IMR-90 (cell line): ENCODE measurements at regions not wholly inside any gene's neighbourhood (a gene's known extent, or its start where the extent isn't known, plus 50 kb on each side); places are given as distances from the start of the nearest gene placed in this dataset.
"Not testable (repeated sequence)": the region's sequence is repeated elsewhere in the genome, so short reads cannot be mapped to it uniquely, and the experiment has no call there.

Experiments used
- ATAC-seq: fragments of 200-7000 bp; cut with Tn5 transposase; 2 replicates; pipeline ENCODE4 v1.9.1; 2020; ENCODE audit warnings: low read depth, mild to moderate bottlenecking, moderate library complexity
- BruUV-seq: library from RNA; stranded (reverse); fragments of 400-500 nt; replicated peaks from 2 replicates; lab custom pipeline; 2021; lab: Mats Ljungman, UMichigan
- CTCF ChIA-PET: fragments of 300-600 bp; formaldehyde crosslinking; extraction: SDS; loops from one replicate; lab custom pipeline; 2021; ENCODE audit warnings: antibody characterized with exemption; lab: Yijun Ruan, JAX
- POLR2A ChIA-PET: fragments of 300-600 bp; sonication (Branson Sonifier 250); formaldehyde crosslinking; loops from one replicate; lab custom pipeline; 2022; ENCODE audit warnings: antibody characterized with exemption; ENCODE audit not compliant: unreplicated experiment; lab: Charles Lee
- DNase-seq: peaks from one replicate; pipeline ENCODE4 v3.0.0; 2013
- H2AFZ ChIP-seq: replicated peaks from 2 replicates; pipeline ENCODE3; 2013; ENCODE audit warnings: low read length, mild to moderate bottlenecking; ENCODE audit not compliant: poor library complexity
- H2AK5ac ChIP-seq: 2 replicates; pipeline ENCODE4 v1.6.1; 2013; ENCODE audit warnings: low read depth, low read length, inconsistent platforms
- H2AK9ac ChIP-seq: replicated peaks from 2 replicates; pipeline ENCODE3; 2013; ENCODE audit warnings: mild to moderate bottlenecking, low read depth, low read length, moderate library complexity; ENCODE audit not compliant: poor library complexity
- H2BK120ac ChIP-seq: 2 replicates; pipeline ENCODE4 v1.6.1; 2013; ENCODE audit warnings: low read depth, low read length, inconsistent platforms
- H2BK15ac ChIP-seq: 3 replicates; pipeline ENCODE4 v1.6.1; 2013; ENCODE audit warnings: low read depth, low read length, inconsistent platforms
- H2BK20ac ChIP-seq: 2 replicates; pipeline ENCODE4 v1.6.1; 2013; ENCODE audit warnings: low read depth, mild to moderate bottlenecking, inconsistent platforms, low read length, moderate library complexity
- H2BK5ac ChIP-seq: 2 replicates; pipeline ENCODE4 v1.6.1; 2013; ENCODE audit warnings: mild to moderate bottlenecking, low read depth, low read length, inconsistent platforms; ENCODE audit not compliant: poor library complexity, severe bottlenecking
- H3K14ac ChIP-seq: replicated peaks from 2 replicates; pipeline ENCODE4 v1.6.1; 2013; ENCODE audit warnings: low read depth, low read length, inconsistent platforms
- H3K18ac ChIP-seq: 2 replicates; pipeline ENCODE4 v1.6.1; 2013; ENCODE audit warnings: low read depth, low read length, control low read depth
- H3K23ac ChIP-seq: 2 replicates; pipeline ENCODE4 v1.6.1; 2013; ENCODE audit warnings: low read depth, low read length, inconsistent platforms
- H3K27ac ChIP-seq: 2 replicates; pipeline ENCODE4 v1.5.1; 2013; ENCODE audit warnings: mild to moderate bottlenecking, control low read depth, low read length; ENCODE audit not compliant: insufficient read depth
- H3K27me3 ChIP-seq: 2 replicates; pipeline ENCODE4 v1.6.1; 2013; ENCODE audit warnings: low read length; ENCODE audit not compliant: control insufficient read depth, insufficient read depth
- H3K36me3 ChIP-seq: 2 replicates; pipeline ENCODE4 v1.6.1; 2013; ENCODE audit warnings: low read length, mixed read lengths; ENCODE audit not compliant: control insufficient read depth, insufficient read depth
- H3K4ac ChIP-seq: 2 replicates; pipeline ENCODE4 v1.6.1; 2013; ENCODE audit warnings: low read depth, low read length, inconsistent platforms
- H3K4me1 ChIP-seq: 2 replicates; pipeline ENCODE4 v1.6.1; 2013; ENCODE audit warnings: low read length, mixed read lengths; ENCODE audit not compliant: control insufficient read depth, insufficient read depth
- H3K4me2 ChIP-seq: 2 replicates; pipeline ENCODE4 v1.6.1; 2013; ENCODE audit warnings: low read depth, mild to moderate bottlenecking, control low read depth, low read length, moderate library complexity
- H3K4me3 ChIP-seq: 2 replicates; pipeline ENCODE4 v1.5.1; 2013; ENCODE audit warnings: low read depth, mild to moderate bottlenecking, control low read depth, low read length, moderate library complexity; ENCODE audit not compliant: insufficient read depth
- H3K56ac ChIP-seq: 2 replicates; pipeline ENCODE4 v1.6.1; 2013; ENCODE audit warnings: low read length, inconsistent platforms; ENCODE audit not compliant: insufficient read depth; ENCODE audit errors: extremely low read depth
- H3K79me1 ChIP-seq, 2 experiments: 2 replicates each; pipeline ENCODE4 v1.6.1; 2013; ENCODE audit warnings: low read length in 2 of 2, inconsistent platforms in 1 of 2, low read depth in 1 of 2
- H3K9ac ChIP-seq: 2 replicates; pipeline ENCODE4 v1.6.1; 2013; ENCODE audit warnings: low read depth, low read length, control low read depth
- H3K9me1 ChIP-seq: 2 replicates; pipeline ENCODE4 v1.6.1; 2013; ENCODE audit warnings: low read length, inconsistent platforms; ENCODE audit not compliant: insufficient read depth
- H3K9me3 ChIP-seq: 2 replicates; pipeline ENCODE4 v1.6.1; 2013; ENCODE audit warnings: low read length; ENCODE audit not compliant: control insufficient read depth, insufficient read depth
- H4K20me1 ChIP-seq: 2 replicates; pipeline ENCODE4 v1.6.1; 2013; ENCODE audit warnings: low read length, inconsistent platforms; ENCODE audit not compliant: insufficient read depth
- H4K5ac ChIP-seq: 2 replicates; pipeline ENCODE4 v1.6.1; 2013; ENCODE audit warnings: mild to moderate bottlenecking, low read depth, low read length, control low read depth
- H4K8ac ChIP-seq, 2 experiments: 2 replicates each; pipeline ENCODE4 v1.6.1; 2013; ENCODE audit warnings: low read depth in 2 of 2, low read length in 2 of 2, control low read depth in 1 of 2, inconsistent platforms in 1 of 2
- H4K91ac ChIP-seq: 2 replicates; pipeline ENCODE4 v1.6.1; 2013; ENCODE audit warnings: low read depth, low read length, inconsistent platforms; ENCODE audit not compliant: insufficient read depth
- CEBPB ChIP-seq: IDR thresholded peaks from 2 replicates; pipeline ENCODE4 v1.6.1; 2012; ENCODE audit warnings: low read depth, low read length, improper control_type of control experiment
- whole genome bisulfite sequencing, 2 experiments: methylation state at CpG; one replicate each; pipeline versions ENCODE4 v1.1.5 to v1.1.7; 2013; ENCODE audit warnings: missing lambda C conversion rate in 2 of 2; ENCODE audit not compliant: insufficient read length in 1 of 2; ENCODE audit errors: extremely low coverage in 2 of 2; 5-methylcytosine and 5-hydroxymethylcytosine counted together
- dilution Hi-C: fragments of 300-500 bp; cut with HindIII; formaldehyde crosslinking; loops from one replicate; pipeline ENCODE4 v1.14.3; 2018; ENCODE audit warnings: low sequenced_read_pairs; ENCODE audit not compliant: unreplicated experiment
- in situ Hi-C: fragments of 300-500 bp; cut with MboI; formaldehyde crosslinking; loops from 3 replicates; pipeline ENCODE4 v1.14.3; 2019; ENCODE audit warnings: low sequenced_read_pairs, inconsistent platforms, mixed read lengths
- intact Hi-C: fragments of 100-400 bp; cut with micrococcal nuclease; formaldehyde crosslinking; loops from 2 replicates; pipeline ENCODE4 v1.10.0; 2022

- H3K14ac ChIP-seq, CTCF ChIA-PET, dilution Hi-C loops, H4K5ac ChIP-seq, H2BK120ac ChIP-seq, H3K27ac ChIP-seq, H2AK9ac ChIP-seq, H3K56ac ChIP-seq, H2BK20ac ChIP-seq, H3K36me3 ChIP-seq, H3K4me1 ChIP-seq, H3K9ac ChIP-seq, H4K91ac ChIP-seq, H3K4me2 ChIP-seq, H3K4me3 ChIP-seq, H3K9me1 ChIP-seq, H4K20me1 ChIP-seq, H2BK15ac ChIP-seq, POLR2A ChIA-PET, H3K9me3 ChIP-seq, H3K23ac ChIP-seq, H2AK5ac ChIP-seq, H3K79me1 ChIP-seq, H2AFZ ChIP-seq, H3K27me3 ChIP-seq, in situ Hi-C loops, BruUV-seq, intact Hi-C loops, H3K18ac ChIP-seq: not testable (repeated sequence)
- 0 out of 4 replicates have a peak overlapping the region, but pooled peaks have one; percentile 9 to 44 for H4K8ac ChIP-seq
- peak; percentile 48; the same call in 1 of the 2 replicates for TF ChIP-seq CEBPB
- ATAC-seq, result peak; percentile 95
- H3K4ac ChIP-seq, result peak overlapping the region; percentile 65
- WGBS, 2 experiments, result no CpG with 5 or more reads among the region's 6 CpGs
- DNase-seq, result peak; percentile 75
- peak overlapping the region; percentile 66 for H2BK5ac ChIP-seq
Measured at GRCh38 chr3:153058031-153058688, 103.9 kb upstream of the RAP2B start.
